ENCODE measurements at regions not wholly inside any gene's neighbourhood (a gene's known extent, or its start where the extent isn't known, plus 50 kb on each side); places are given as distances from the start of the nearest gene placed in this dataset.

DNA sequence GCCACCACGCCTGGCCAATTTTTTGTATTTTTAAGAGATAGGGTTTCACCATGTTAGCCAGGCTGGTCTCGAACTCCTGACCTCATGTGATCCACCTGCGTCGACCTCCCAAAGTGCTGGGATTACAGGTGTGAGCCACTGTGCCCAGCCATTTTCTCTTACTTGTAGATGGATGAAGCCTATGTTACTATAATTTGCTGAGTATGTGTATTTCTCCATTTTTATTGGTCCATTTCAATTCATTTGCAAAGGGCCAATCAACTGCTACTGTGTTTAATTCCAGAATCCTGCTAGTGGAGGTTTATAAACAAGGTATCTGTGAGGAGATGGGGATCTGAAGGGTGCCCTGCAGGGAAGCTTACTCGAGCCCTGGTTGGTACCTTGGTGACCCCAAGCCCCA lies 101.7 kb upstream of the MAX start:
- TF ChIP-seq, protein P1, sequence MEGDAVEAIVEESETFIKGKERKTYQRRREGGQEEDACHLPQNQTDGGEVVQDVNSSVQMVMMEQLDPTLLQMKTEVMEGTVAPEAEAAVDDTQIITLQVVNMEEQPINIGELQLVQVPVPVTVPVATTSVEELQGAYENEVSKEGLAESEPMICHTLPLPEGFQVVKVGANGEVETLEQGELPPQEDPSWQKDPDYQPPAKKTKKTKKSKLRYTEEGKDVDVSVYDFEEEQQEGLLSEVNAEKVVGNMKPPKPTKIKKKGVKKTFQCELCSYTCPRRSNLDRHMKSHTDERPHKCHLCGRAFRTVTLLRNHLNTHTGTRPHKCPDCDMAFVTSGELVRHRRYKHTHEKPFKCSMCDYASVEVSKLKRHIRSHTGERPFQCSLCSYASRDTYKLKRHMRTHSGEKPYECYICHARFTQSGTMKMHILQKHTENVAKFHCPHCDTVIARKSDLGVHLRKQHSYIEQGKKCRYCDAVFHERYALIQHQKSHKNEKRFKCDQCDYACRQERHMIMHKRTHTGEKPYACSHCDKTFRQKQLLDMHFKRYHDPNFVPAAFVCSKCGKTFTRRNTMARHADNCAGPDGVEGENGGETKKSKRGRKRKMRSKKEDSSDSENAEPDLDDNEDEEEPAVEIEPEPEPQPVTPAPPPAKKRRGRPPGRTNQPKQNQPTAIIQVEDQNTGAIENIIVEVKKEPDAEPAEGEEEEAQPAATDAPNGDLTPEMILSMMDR (IDR thresholded peaks at IDR 0.05; ENCODE audit: insufficient read depth, low read length, poor library complexity, severe bottlenecking) = no peak
- TF ChIP-seq EZH2phosphoT487 (conservative IDR thresholded peaks at IDR 0.05; ENCODE audit: low read length) = no peak

Data from SU-DHL-6 (cell line).